ENCODE measurements at regions not wholly inside any gene's neighbourhood (a gene's known extent, or its start where the extent isn't known, plus 50 kb on each side); places are given as distances from the start of the nearest gene placed in this dataset.

DNA sequence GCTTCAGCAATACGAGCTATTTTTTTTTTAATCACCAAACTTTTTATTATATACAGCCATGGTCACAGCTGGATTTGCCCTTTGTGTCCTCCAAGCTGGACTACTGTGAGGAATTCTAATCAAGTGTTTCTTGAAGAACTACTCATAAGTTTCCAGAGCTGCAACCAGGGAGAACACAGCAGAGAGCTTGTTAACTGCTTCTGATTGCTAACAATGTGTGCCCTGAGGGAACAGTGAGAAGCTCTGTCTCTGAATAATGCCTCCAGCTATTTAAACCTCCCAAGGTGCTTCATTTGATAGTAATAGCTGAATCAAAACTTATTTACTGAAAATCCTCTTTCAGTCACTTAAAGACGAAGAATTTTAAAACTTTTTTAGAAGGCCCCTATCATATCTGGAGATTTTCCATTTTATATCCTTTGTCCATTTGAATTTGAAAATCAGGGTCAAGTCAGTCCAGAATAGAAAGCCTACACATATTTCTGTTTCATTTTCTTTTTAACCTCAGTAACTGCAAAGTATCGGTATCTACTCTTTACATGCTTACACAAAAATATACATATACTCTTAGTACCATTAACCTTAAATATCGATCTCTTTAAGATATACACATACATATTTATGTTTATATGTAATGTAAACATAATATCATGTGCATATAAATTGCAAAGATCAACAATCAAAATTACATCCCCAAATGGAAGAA, 1024.2 kb downstream of the GRM8 start:
- no peak overlapping the region for H3K27ac Mint-ChIP-seq (ENCODE audit: unreplicated experiment)

DNA sequence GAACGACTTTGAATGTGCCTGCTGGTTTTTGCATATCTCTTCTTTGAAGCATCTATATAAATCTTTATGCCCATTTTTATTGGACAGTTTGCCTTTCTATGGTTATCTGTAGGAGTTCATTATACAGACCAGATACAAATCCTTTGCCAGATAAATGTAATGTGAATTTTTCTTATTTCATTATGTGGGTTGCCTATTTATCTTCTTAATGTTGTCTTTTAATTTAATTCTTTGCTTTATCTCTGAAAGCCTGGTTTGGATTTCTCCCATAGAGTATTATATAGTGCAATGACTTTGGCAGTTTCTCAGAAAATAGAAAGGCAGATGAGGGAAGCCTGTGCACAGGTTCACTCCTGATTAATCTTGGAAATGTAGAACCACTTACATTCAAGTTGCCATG, 1025.1 kb downstream of the GRM8 start:
- TF ChIP-seq, protein P1, sequence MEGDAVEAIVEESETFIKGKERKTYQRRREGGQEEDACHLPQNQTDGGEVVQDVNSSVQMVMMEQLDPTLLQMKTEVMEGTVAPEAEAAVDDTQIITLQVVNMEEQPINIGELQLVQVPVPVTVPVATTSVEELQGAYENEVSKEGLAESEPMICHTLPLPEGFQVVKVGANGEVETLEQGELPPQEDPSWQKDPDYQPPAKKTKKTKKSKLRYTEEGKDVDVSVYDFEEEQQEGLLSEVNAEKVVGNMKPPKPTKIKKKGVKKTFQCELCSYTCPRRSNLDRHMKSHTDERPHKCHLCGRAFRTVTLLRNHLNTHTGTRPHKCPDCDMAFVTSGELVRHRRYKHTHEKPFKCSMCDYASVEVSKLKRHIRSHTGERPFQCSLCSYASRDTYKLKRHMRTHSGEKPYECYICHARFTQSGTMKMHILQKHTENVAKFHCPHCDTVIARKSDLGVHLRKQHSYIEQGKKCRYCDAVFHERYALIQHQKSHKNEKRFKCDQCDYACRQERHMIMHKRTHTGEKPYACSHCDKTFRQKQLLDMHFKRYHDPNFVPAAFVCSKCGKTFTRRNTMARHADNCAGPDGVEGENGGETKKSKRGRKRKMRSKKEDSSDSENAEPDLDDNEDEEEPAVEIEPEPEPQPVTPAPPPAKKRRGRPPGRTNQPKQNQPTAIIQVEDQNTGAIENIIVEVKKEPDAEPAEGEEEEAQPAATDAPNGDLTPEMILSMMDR (IDR thresholded peaks at IDR 0.05; ENCODE audit: unreplicated experiment) = no peak
- H3K4me1 Mint-ChIP-seq (ENCODE audit: unreplicated experiment) = peaks cover 6% of the 10 kb centered on the region
- H3K27me3 Mint-ChIP-seq (ENCODE audit: unreplicated experiment) = peaks cover 6% of the 10 kb centered on the region
- DNase-seq (ENCODE audit: low spot score) = no peak
- no peak overlapping the region for H3K4me3 Mint-ChIP-seq (ENCODE audit: unreplicated experiment)
- H3K27ac Mint-ChIP-seq (ENCODE audit: unreplicated experiment) = no peak overlapping the region
- peaks cover 4% of the 10 kb centered on the region for H3K9me3 Mint-ChIP-seq (ENCODE audit: unreplicated experiment)
- no peaks in the 10 kb centered on the region for H3K36me3 Mint-ChIP-seq (ENCODE audit: low read depth, unreplicated experiment)

More for the DNA sequence above, 1024.2 kb downstream of the GRM8 start:
- Mint-ChIP-seq H3K36me3 (ENCODE audit: low read depth, unreplicated experiment) (no peaks in the 10 kb centered on the region), H3K4me3 (ENCODE audit: unreplicated experiment) (no peak overlapping the region), H3K4me1 (ENCODE audit: unreplicated experiment) (peaks cover 6% of the 10 kb centered on the region), H3K27me3 (ENCODE audit: unreplicated experiment) (peaks cover 4% of the 10 kb centered on the region), H3K9me3 (ENCODE audit: unreplicated experiment) (peaks cover 4% of the 10 kb centered on the region)
- DNase-seq (ENCODE audit: low spot score) = no peak
- TF ChIP-seq, protein P1 (IDR thresholded peaks at IDR 0.05; ENCODE audit: unreplicated experiment) = no peak

DNA sequence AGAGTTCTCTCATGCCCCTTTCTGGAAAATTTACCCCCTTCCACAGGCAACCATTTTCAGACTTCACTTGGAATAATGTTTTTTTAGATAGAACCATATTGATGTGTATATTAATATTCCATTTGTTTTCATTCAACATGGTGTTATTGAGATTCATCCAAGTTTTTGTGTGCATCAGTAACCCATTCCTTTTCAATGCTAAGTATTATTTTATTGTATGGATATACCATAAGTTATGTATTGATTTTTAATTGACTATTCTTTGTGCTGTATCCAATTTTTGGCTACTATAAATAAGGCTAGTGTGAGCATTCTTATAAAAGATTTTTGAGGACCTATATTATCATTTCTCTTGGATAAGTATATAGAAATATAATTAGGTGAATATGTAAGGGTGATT, 1025.7 kb downstream of the GRM8 start:
- H3K27me3 Mint-ChIP-seq (ENCODE audit: unreplicated experiment) = peaks cover 6% of the 10 kb centered on the region
- H3K27ac Mint-ChIP-seq (ENCODE audit: unreplicated experiment) = no peak overlapping the region
- TF ChIP-seq, protein P1 (IDR thresholded peaks at IDR 0.05; ENCODE audit: unreplicated experiment) = no peak
- peaks cover 6% of the 10 kb centered on the region for H3K4me1 Mint-ChIP-seq (ENCODE audit: unreplicated experiment)
- H3K4me3 Mint-ChIP-seq (ENCODE audit: unreplicated experiment) = no peak overlapping the region
- H3K9me3 Mint-ChIP-seq (ENCODE audit: unreplicated experiment) = peaks cover 4% of the 10 kb centered on the region
- no peaks in the 10 kb centered on the region for H3K36me3 Mint-ChIP-seq (ENCODE audit: low read depth, unreplicated experiment)
- no peak for DNase-seq (ENCODE audit: low spot score)

DNA sequence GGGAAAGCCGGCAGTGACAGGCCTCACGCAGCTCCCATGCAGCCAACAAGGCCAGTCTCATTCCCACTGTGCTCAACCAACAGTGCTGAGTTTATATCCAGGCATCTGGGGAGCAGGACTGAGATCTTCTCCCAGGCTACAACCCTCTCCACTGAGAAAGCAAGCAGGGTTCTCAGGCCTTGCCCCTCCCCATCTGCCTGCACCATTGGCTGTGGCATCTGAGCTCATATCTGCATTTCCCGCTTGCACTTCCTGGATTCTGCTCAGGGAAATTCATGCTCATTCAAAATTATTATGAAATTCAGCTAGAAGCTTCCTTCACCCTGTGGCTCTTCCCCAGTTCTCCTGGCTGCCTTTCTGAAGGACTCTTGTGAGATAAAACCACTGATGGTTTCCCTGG, 1029.0 kb downstream of the GRM8 start:
- TF ChIP-seq, protein P1 (IDR thresholded peaks at IDR 0.05; ENCODE audit: unreplicated experiment) = no peak
- Mint-ChIP-seq H3K4me1 (ENCODE audit: unreplicated experiment) (no peaks in the 10 kb centered on the region), H3K36me3 (ENCODE audit: low read depth, unreplicated experiment) (no peaks in the 10 kb centered on the region), H3K27ac (ENCODE audit: unreplicated experiment) (no peak overlapping the region), H3K4me3 (ENCODE audit: unreplicated experiment) (no peak overlapping the region), H3K27me3 (ENCODE audit: unreplicated experiment) (peaks cover 3% of the 10 kb centered on the region), H3K9me3 (ENCODE audit: unreplicated experiment) (no peaks in the 10 kb centered on the region)
- DNase-seq (ENCODE audit: low spot score) = no peak

DNA sequence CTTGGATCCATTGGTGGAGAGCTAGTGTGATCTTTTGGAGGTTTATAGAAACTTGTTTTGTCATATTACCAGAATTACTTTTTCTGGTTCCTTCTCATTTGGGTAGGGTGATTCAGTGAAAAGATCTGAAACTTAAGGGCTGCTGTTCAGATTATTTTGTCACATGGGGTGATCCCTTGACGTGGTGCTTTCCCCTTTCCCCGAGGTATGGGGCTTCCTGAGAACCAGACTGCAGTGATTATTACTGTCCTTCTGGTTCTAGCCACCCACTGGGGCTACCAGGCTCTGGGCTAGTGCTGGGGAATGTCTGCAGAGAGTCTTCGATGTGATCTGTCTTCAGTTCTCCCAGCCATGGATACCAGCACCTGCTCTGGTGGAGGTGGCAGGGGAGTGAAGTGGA, 1030.0 kb downstream of the GRM8 start:
- Mint-ChIP-seq H3K27me3 (ENCODE audit: unreplicated experiment) (peaks cover 3% of the 10 kb centered on the region), H3K27ac (ENCODE audit: unreplicated experiment) (no peak overlapping the region), H3K36me3 (ENCODE audit: low read depth, unreplicated experiment) (no peaks in the 10 kb centered on the region), H3K4me3 (ENCODE audit: unreplicated experiment) (no peak overlapping the region), H3K4me1 (ENCODE audit: unreplicated experiment) (no peaks in the 10 kb centered on the region), H3K9me3 (ENCODE audit: unreplicated experiment) (no peaks in the 10 kb centered on the region)
- TF ChIP-seq, protein P1 (IDR thresholded peaks at IDR 0.05; ENCODE audit: unreplicated experiment) = no peak
- no peak for DNase-seq (ENCODE audit: low spot score)
